ENCODE measurements at regions not wholly inside any gene's neighbourhood (a gene's known extent, or its start where the extent isn't known, plus 50 kb on each side); places are given as distances from the start of the nearest gene placed in this dataset.

DNA sequence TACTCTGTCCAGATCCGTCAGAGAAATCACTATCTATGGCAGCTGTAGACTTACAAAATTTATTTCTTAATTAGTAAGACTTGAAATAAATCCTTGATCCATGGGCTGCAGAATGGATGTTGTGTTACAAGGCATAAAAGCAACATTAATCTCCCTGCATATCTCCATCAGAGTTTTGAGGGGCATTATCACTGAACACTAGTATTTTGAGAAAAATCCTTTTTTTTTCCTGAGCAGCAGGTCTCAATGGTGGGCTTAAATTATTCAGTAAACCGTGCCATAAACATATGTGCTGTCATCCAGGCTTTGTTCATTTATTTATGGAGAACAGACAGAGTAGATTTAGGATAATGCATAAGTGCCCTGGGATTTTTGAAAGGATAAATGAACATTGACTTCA lies 457.9 kb upstream of the CTSO start:
- TF ChIP-seq POLR2A (IDR thresholded peaks at IDR 0.05) (no peak), CTCF (IDR thresholded peaks at IDR 0.05 in 4 of 5, conservative IDR thresholded peaks at IDR 0.05 in 1 of 5) (no peak)

Measured in gastrocnemius medialis (tissue), 4 donors.